ENCODE measurements at regions not wholly inside any gene's neighbourhood (a gene's known extent, or its start where the extent isn't known, plus 50 kb on each side); places are given as distances from the start of the nearest gene placed in this dataset.

GRCh38 chr20:23268792-23269354 is 81.7 kb upstream of the NXT1 start:
- no peak for TF ChIP-seq CTCF (conservative IDR thresholded peaks at IDR 0.05)
- no peak overlapping the region for H3K27ac ChIP-seq

- no peak for TF ChIP-seq CTCF (conservative IDR thresholded peaks at IDR 0.05)
- H3K27ac ChIP-seq, result no peak overlapping the region
Measured at GRCh38 chr20:23267909-23268308, 82.7 kb upstream of the NXT1 start.

GRCh38 chr20:23266530-23267398 is 83.8 kb upstream of the NXT1 start:
- H3K27ac ChIP-seq, result no peak overlapping the region
- no peak for TF ChIP-seq CTCF (conservative IDR thresholded peaks at IDR 0.05)

- no peak for TF ChIP-seq CTCF (conservative IDR thresholded peaks at IDR 0.05)
- no peak overlapping the region for H3K27ac ChIP-seq
Measured at GRCh38 chr20:23265226-23265625, 85.4 kb upstream of the NXT1 start.

- no peak overlapping the region for H3K27ac ChIP-seq
- no peak for TF ChIP-seq CTCF (conservative IDR thresholded peaks at IDR 0.05)
Measured at GRCh38 chr20:23264545-23264944, 86.0 kb upstream of the NXT1 start.

- H3K27ac ChIP-seq, result no peak overlapping the region
- no peak for TF ChIP-seq CTCF (conservative IDR thresholded peaks at IDR 0.05)
Measured at GRCh38 chr20:23260181-23260840, 90.3 kb upstream of the NXT1 start.

- H3K27ac ChIP-seq, result no peak overlapping the region
- TF ChIP-seq CTCF (conservative IDR thresholded peaks at IDR 0.05), result no peak
Measured at GRCh38 chr20:23258747-23259121, 91.9 kb upstream of the NXT1 start.
